GM12873 (cell line): ENCODE measurements at regions not wholly inside any gene's neighbourhood (a gene's known extent, or its start where the extent isn't known, plus 50 kb on each side); places are given as distances from the start of the nearest gene placed in this dataset.

Experiments
- CTCF ChIP-seq: IDR thresholded peaks from 2 replicates; pipeline ENCODE4 v1.5.1; 2012; ENCODE audit warnings: low read depth, mild to moderate bottlenecking, moderate library complexity, low read length, control low read depth; ENCODE audit not compliant: insufficient read depth; ENCODE audit errors: missing control alignments

- TF ChIP-seq CTCF: no peak
Observed at GRCh38 chr7:96819111-96819700, 109.6 kb upstream of the SEM1 start.

GRCh38 chr7:96822824-96823223 lies 113.2 kb upstream of the SEM1 start:
- TF ChIP-seq CTCF: no peak

- TF ChIP-seq CTCF: no peak
Observed at GRCh38 chr7:96823274-96823673, 113.6 kb upstream of the SEM1 start.

GRCh38 chr7:96824686-96825085 lies 115.0 kb upstream of the SEM1 start:
- TF ChIP-seq CTCF: no peak

GRCh38 chr7:96825285-96825684 lies 115.6 kb upstream of the SEM1 start:
- TF ChIP-seq CTCF: no peak

GRCh38 chr7:96826089-96826488 lies 116.4 kb upstream of the SEM1 start:
- no peak for TF ChIP-seq CTCF

GRCh38 chr7:96827701-96828100 lies 118.1 kb upstream of the SEM1 start:
- no peak for TF ChIP-seq CTCF
